GM23338 (cell line): ENCODE measurements at regions not wholly inside any gene's neighbourhood (a gene's known extent, or its start where the extent isn't known, plus 50 kb on each side); places are given as distances from the start of the nearest gene placed in this dataset.
A peak's percentile ranks its signal among the peaks of the same experiment; 100 is the strongest.

Experiments used
- ATAC-seq: fragments of 200-7000 bp; cut with Tn5 transposase; 3 replicates; pipeline ENCODE4 v1.9.1; 2020
- DNase-seq: peaks from one replicate; pipeline ENCODE4 v3.0.0-alpha.2; 2015; ENCODE audit warnings: low spot score
- H2AFZ ChIP-seq: fragments of 200-600 bp; sonication (generic); 2 replicates; pipeline ENCODE4 v1.8.0; 2016; ENCODE audit warnings: antibody characterized with exemption, mild to moderate bottlenecking, moderate library complexity
- H3F3A ChIP-seq: fragments of 200-600 bp; sonication (generic); replicated peaks from 2 replicates; pipeline ENCODE4 v1.8.0; 2017; ENCODE audit warnings: antibody characterized with exemption, mixed run types, low read depth
- H3K27ac ChIP-seq: fragments of 200-600 bp; sonication (generic); 2 replicates; pipeline ENCODE4 v1.6.1; 2016; ENCODE audit warnings: low read depth
- H3K27me3 ChIP-seq: fragments of 200-600 bp; sonication (generic); 2 replicates; pipeline ENCODE4 v1.8.0; 2016; ENCODE audit warnings: mild to moderate bottlenecking, mixed run types, moderate library complexity; ENCODE audit not compliant: insufficient read depth
- H3K36me3 ChIP-seq: fragments of 200-600 bp; sonication (generic); 2 replicates; pipeline ENCODE4 v1.8.0; 2016; ENCODE audit warnings: mild to moderate bottlenecking; ENCODE audit not compliant: insufficient read depth
- H3K4me1 ChIP-seq: fragments of 200-600 bp; sonication (generic); 2 replicates; pipeline ENCODE4 v1.8.0; 2016; ENCODE audit warnings: mild to moderate bottlenecking, moderate library complexity; ENCODE audit not compliant: insufficient read depth
- H3K4me2 ChIP-seq: fragments of 200-600 bp; sonication (generic); 2 replicates; pipeline ENCODE4 v1.7.1; 2017; ENCODE audit warnings: mixed run types
- H3K4me3 ChIP-seq: fragments of 200-600 bp; sonication (generic); 2 replicates; pipeline ENCODE4 v1.6.1; 2016; ENCODE audit warnings: mixed run types
- H3K79me2 ChIP-seq: fragments of 200-600 bp; sonication (generic); replicated peaks from 2 replicates; pipeline ENCODE4 v1.8.0; 2017; ENCODE audit warnings: mild to moderate bottlenecking; ENCODE audit not compliant: insufficient read depth
- H3K9me2 ChIP-seq: fragments of 200-600 bp; sonication (generic); 2 replicates; pipeline ENCODE4 v1.8.0; 2017; ENCODE audit not compliant: insufficient read depth
- H4K20me1 ChIP-seq: fragments of 200-600 bp; sonication (generic); replicated peaks from 2 replicates; pipeline ENCODE4 v1.8.0; 2017; ENCODE audit warnings: mild to moderate bottlenecking; ENCODE audit not compliant: insufficient read depth
- H3K27ac Mint-ChIP-seq: 2 replicates; pipeline ENCODE4 v1.8.0; 2020; ENCODE audit warnings: inconsistent platforms, mild to moderate bottlenecking, moderate library complexity, mixed read lengths
- H3K27me3 Mint-ChIP-seq: 3 replicates; pipeline ENCODE4 v1.8.0; 2022; ENCODE audit warnings: low read depth, mild to moderate bottlenecking, moderate library complexity, mixed read lengths, inconsistent platforms; ENCODE audit not compliant: insufficient read depth, poor library complexity
- H3K36me3 Mint-ChIP-seq: 3 replicates; pipeline ENCODE4 v1.8.0; 2021; ENCODE audit warnings: low read depth, mild to moderate bottlenecking, inconsistent platforms, moderate library complexity, mixed read lengths
- H3K4me1 Mint-ChIP-seq: 3 replicates; pipeline ENCODE4 v1.8.0; 2020; ENCODE audit warnings: mild to moderate bottlenecking, inconsistent platforms, mixed read lengths
- H3K4me3 Mint-ChIP-seq: 3 replicates; pipeline ENCODE4 v1.8.0; 2021; ENCODE audit warnings: moderate library complexity, mild to moderate bottlenecking, inconsistent platforms, mixed read lengths
- H3K9me3 Mint-ChIP-seq: 3 replicates; pipeline ENCODE4 v1.8.0; 2020; ENCODE audit warnings: moderate library complexity, mild to moderate bottlenecking, inconsistent platforms, mixed read lengths
- ETS1 ChIP-seq: IDR thresholded peaks from 2 replicates; pipeline ENCODE4 v1.6.1; 2016; ENCODE audit warnings: antibody characterized with exemption
- EZH2 ChIP-seq: fragments of 200-600 bp; sonication (generic); IDR thresholded peaks from one replicate; pipeline ENCODE4 v1.8.0; 2017; ENCODE audit warnings: antibody characterized with exemption, mild to moderate bottlenecking, low read depth; ENCODE audit not compliant: unreplicated experiment
- EZH2phosphoT487 ChIP-seq: fragments of 200-600 bp; sonication (generic); IDR thresholded peaks from one replicate; pipeline ENCODE4 v1.8.1; 2018; ENCODE audit warnings: antibody characterized with exemption; ENCODE audit not compliant: unreplicated experiment
- NANOG ChIP-seq: IDR thresholded peaks from 2 replicates; pipeline ENCODE4 v1.6.1; 2016; ENCODE audit warnings: antibody characterized with exemption, borderline replicate concordance
- POLR2AphosphoS5 ChIP-seq: IDR thresholded peaks from 2 replicates; pipeline ENCODE4 v1.6.1; 2016; ENCODE audit warnings: antibody characterized with exemption, low read depth
- STAT1 ChIP-seq: IDR thresholded peaks from one replicate; pipeline ENCODE4 v1.6.1; 2016; ENCODE audit warnings: antibody characterized with exemption; ENCODE audit not compliant: unreplicated experiment
- ZNF331 ChIP-seq: fragments of 250-450 bp; sonication (Bioruptor Pico); IDR thresholded peaks from 2 replicates; pipeline ENCODE4 v1.5.0; 2020; ENCODE audit warnings: low read depth, mild to moderate bottlenecking, moderate library complexity
- ZNF462 ChIP-seq: fragments of 250-450 bp; sonication (Bioruptor Pico); IDR thresholded peaks from 2 replicates; pipeline ENCODE4 v1.5.0; 2020; ENCODE audit warnings: mild to moderate bottlenecking, moderate library complexity

GRCh38 chr7:25861164-25861496, 290.9 kb upstream of the NFE2L3 start:
- Histone ChIP-seq H3K4me3 (no peak overlapping the region), H3K4me2 (peak overlapping the region; percentile 36; the same call in 1 of the 2 replicates), H3K9me2 (no peaks in the 10 kb centered on the region), H2AFZ (no peak overlapping the region), H3K36me3 (no peaks in the 10 kb centered on the region), H3K27me3 (peaks cover 75% of the 10 kb centered on the region), H3K27ac (no peak overlapping the region), H3F3A (peaks cover 3% of the 10 kb centered on the region; the same call in 1 of the 2 replicates), H4K20me1 (0 out of 2 replicates have a peak, but pooled peaks cover 3% of the 10 kb centered on the region), H3K79me2 (no peaks in the 10 kb centered on the region), H3K4me1 (peaks cover 51% of the 10 kb centered on the region)
- Mint-ChIP-seq H3K9me3 (no peaks in the 10 kb centered on the region), H3K36me3 (no peaks in the 10 kb centered on the region), H3K4me3 (no peak overlapping the region), H3K27me3 (peaks cover 13% of the 10 kb centered on the region), H3K4me1 (peaks cover 44% of the 10 kb centered on the region), H3K27ac (no peak overlapping the region)
- no peak for DNase-seq
- ATAC-seq = no peak
- TF ChIP-seq EZH2 (peak; percentile 49), EZH2phosphoT487 (no peak), NANOG (no peak), ETS1 (no peak), ZNF331 (CRISPR knock-in tag) (no peak), POLR2AphosphoS5 (no peak), STAT1 (no peak), ZNF462 (CRISPR knock-in tag) (no peak)
